ENCODE measurements at regions not wholly inside any gene's neighbourhood (a gene's known extent, or its start where the extent isn't known, plus 50 kb on each side); places are given as distances from the start of the nearest gene placed in this dataset.

DNA sequence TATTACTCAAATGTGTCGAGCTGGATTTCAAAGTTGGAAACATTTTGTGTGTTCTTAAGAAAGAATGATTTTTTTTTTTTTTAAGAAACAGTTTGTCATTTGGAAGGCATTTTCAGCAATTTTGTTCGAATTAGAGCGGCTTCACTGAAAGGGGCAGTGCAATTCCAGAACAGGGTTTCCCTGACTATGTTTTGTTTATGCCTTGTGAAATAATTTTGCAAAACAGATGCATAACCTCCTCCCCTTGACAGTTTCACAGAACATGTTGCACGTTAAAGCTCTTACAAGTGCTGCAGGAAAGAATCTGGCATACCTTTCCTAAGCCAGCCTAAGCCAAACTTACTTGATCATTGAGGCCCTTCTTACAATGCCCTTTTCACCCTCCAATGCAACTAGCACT is 216.0 kb upstream of the SSTR4 start:
- TF ChIP-seq, protein P1, sequence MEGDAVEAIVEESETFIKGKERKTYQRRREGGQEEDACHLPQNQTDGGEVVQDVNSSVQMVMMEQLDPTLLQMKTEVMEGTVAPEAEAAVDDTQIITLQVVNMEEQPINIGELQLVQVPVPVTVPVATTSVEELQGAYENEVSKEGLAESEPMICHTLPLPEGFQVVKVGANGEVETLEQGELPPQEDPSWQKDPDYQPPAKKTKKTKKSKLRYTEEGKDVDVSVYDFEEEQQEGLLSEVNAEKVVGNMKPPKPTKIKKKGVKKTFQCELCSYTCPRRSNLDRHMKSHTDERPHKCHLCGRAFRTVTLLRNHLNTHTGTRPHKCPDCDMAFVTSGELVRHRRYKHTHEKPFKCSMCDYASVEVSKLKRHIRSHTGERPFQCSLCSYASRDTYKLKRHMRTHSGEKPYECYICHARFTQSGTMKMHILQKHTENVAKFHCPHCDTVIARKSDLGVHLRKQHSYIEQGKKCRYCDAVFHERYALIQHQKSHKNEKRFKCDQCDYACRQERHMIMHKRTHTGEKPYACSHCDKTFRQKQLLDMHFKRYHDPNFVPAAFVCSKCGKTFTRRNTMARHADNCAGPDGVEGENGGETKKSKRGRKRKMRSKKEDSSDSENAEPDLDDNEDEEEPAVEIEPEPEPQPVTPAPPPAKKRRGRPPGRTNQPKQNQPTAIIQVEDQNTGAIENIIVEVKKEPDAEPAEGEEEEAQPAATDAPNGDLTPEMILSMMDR (IDR thresholded peaks at IDR 0.05), result no peak
- TF ChIP-seq ZFX (IDR thresholded peaks at IDR 0.05; ENCODE audit: borderline replicate concordance), result no peak
